Activated T-cell treated with anti-CD3 and anti-CD28 coated beads, Interleukin-2, amount 50 U/mL, for 4 hours (primary cell): ENCODE measurements at regions not wholly inside any gene's neighbourhood (a gene's known extent, or its start where the extent isn't known, plus 50 kb on each side); places are given as distances from the start of the nearest gene placed in this dataset.
"Not testable (repeated sequence)": the region's sequence is repeated elsewhere in the genome, so short reads cannot be mapped to it uniquely, and the experiment has no call there.

Source experiments
- ATAC-seq, 2 donors: fragments of 200-7000 bp; cut with Tn5 transposase; one replicate each; pipeline ENCODE4 v1.10.0; 2021
- DNase-seq: peaks from one replicate; pipeline ENCODE4 v3.0.0-alpha.2; 2020
- H3K27me3 Mint-ChIP-seq: one replicate; pipeline ENCODE4 v1.8.0; 2021; ENCODE audit warnings: low read depth, mixed read lengths
- H3K36me3 Mint-ChIP-seq: one replicate; pipeline ENCODE4 v1.8.0; 2022; ENCODE audit warnings: mixed read lengths; ENCODE audit not compliant: insufficient read depth
- H3K4me1 Mint-ChIP-seq: one replicate; pipeline ENCODE4 v1.8.0; 2021; ENCODE audit warnings: low read depth, mixed read lengths
- H3K4me3 Mint-ChIP-seq: one replicate; pipeline ENCODE4 v1.8.0; 2021; ENCODE audit warnings: mild to moderate bottlenecking, moderate library complexity, mixed read lengths
- H3K9me3 Mint-ChIP-seq: one replicate; pipeline ENCODE4 v1.8.0; 2021; ENCODE audit warnings: mixed read lengths

DNA sequence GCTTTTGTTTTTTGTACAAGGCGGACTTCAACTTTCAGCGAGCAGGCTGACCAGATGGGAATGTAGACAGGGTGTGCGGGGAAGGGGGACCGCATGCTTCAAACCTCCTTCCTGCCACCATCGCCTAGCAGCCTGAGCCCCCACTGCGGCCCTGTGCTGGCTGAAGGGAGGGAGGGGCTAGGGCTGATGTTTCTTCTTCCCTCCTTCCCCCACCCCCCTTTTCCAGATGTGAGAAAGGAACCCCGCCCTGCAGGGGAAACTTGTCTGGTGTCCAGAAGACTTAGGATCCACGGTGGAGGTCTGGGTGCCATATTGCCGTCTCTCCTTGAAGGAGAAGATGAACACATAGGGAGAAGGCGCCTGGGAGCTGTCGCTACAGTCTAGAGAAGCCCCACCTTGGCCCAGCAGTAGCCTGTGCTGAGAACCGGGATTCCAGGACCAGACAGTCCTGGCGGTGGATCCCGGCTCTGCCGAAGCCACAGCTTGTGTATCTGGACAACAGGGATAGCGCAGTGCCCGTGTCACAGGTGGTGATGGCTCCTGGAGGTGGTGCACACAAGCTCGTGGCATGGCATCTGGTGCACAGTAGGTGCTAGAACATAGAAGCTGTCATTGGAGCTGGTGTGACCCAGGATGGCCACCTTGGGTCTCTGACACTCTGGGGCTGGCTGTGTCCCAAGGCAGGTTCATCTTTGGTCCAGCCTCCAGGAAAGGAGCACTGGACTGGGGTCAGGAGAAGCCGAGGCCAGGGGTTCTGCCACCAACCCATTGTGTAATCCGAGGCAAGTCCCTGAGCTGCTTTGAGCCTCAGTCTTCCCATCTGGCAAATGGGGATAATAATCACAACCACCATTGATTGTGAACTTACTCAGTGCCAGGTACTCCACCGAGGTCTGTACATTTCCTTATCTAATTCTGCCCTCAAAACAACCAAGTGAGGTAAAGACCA, 205.6 kb downstream of the C9orf50 start:
- Mint-ChIP-seq H3K4me1 (peaks cover 24% of the 10 kb centered on the region), H3K4me3 (no peak overlapping the region), H3K36me3 (no peaks in the 10 kb centered on the region), H3K27me3 (no peaks in the 10 kb centered on the region), H3K9me3 (peaks cover 4% of the 10 kb centered on the region)
- DNase-seq (no peak), ATAC-seq (no peak)

DNA sequence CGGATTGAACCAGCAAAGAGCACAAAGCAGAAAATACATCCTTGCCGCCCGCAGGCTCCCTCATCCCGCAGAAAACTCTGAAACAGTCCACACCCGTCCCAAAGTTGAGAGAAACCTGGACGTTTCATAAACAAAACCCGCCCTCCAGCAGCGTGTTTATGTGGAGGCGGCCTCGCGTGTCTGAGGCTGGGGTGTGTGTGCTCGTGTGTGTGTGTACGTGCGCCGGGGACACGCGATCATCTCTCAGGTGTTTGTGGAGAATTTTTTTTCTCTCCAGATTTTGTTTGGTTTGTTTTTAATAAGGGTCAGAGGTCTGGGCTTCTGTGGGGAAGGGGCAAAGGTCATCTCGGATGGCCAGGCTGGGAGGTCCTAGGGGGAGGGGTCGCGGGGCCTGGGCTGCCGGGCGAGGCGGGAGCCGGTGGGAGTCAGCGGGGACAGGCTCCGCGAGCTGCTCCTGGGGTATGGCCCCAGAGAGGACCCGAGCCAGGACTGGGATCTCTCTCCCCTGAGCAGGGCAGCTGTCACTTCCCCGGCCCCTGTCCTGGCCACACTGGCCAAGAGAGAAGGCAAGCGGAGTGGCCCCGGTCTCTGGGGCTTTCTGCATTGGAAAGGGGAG, 206.4 kb downstream of the C9orf50 start:
- Mint-ChIP-seq H3K4me1 (peaks cover 24% of the 10 kb centered on the region), H3K4me3 (peak overlapping the region; percentile 83), H3K27me3 (no peaks in the 10 kb centered on the region), H3K36me3 (no peaks in the 10 kb centered on the region), H3K9me3 (peaks cover 7% of the 10 kb centered on the region)
- DNase-seq (peak; percentile 54), ATAC-seq (no peak)

DNA sequence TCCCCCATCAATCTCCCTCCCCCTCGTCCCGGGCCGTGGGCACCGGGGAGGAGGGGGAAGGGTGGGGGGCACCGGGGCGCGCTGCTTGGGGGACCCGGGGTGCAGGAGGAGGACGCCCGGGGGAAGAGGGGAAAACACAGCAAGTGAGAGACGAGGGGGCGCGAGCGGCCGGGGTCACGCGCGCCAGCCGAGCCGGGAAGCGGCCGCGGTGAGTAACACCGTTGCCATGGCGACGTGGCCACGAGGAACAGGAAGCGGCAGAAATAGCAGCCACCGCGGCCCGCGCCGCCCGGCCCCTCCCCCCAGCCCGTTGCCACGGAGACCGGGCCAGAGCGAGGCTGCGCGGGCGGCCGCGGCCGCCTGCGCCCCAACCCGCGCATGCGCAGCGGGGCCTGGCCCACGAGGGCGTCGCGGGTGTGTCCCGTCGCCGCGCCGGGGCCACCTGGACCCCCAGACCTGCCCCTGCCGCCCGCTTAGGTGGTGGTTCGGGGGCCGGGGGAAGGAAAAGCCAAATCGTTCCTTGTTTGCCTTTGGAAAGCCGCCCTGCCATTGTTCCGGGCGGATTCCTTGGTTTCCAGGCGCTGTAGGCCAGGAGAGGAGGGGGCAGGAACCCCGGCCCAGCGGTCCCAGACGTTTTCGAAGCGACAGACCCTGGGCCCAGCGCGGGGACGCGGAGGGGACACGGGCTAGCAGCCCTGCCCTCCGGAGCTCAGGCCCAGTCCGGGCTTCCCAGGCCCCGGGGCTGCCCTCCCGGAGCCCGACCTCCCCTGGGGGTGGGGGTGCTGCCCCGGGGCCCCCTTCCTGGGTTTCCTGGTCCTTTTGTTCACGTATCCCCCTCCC, 207.1 kb downstream of the C9orf50 start:
- Mint-ChIP-seq H3K9me3 (peaks cover 7% of the 10 kb centered on the region), H3K27me3 (no peaks in the 10 kb centered on the region), H3K4me1 (peaks cover 24% of the 10 kb centered on the region), H3K4me3 (peak overlapping the region; percentile 83), H3K36me3 (no peaks in the 10 kb centered on the region)
- peak; percentile 99 for DNase-seq
- ATAC-seq, result peak; percentile 88 to 89

DNA sequence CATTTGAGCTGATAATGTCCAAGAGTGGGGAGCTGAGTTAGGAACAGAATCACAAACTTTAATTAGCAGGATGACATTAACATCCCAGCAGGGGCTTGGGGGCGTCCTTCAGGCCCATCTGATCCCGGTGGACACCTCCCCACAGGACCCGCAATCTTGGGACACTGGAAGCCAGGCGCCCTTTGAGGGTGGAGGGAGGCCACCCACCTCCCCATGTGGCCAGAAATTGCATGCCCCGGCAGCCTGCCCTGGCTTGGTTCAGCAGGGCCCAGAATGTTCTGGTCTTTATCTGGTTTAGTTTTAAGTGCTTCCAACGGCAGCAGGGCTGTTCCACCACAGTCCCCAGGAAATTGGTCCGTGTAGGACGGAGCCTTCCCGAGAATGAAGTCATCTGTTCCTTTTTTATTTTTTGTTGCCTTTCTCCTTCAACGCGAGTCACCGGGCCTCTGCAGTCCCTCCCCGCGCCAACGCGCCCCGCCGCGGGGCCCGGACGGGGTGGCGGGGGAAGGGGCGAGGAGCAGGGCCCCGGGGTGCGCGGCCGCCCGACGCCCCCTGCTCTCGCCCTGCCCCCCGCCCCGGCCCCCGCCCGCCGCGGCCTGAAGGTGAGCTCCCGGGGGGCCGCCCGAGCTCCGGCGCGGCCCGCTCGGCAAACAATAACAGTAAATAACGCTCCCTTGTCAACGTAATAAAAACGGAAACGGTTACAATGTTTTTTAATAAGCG, 207.9 kb downstream of the C9orf50 start:
- ATAC-seq (peak; percentile 58 to 68), DNase-seq (peak; percentile 33)
- Mint-ChIP-seq H3K27me3 (no peaks in the 10 kb centered on the region), H3K4me3 (peak overlapping the region; percentile 78), H3K9me3 (peaks cover 7% of the 10 kb centered on the region), H3K36me3 (no peaks in the 10 kb centered on the region), H3K4me1 (peaks cover 24% of the 10 kb centered on the region)

DNA sequence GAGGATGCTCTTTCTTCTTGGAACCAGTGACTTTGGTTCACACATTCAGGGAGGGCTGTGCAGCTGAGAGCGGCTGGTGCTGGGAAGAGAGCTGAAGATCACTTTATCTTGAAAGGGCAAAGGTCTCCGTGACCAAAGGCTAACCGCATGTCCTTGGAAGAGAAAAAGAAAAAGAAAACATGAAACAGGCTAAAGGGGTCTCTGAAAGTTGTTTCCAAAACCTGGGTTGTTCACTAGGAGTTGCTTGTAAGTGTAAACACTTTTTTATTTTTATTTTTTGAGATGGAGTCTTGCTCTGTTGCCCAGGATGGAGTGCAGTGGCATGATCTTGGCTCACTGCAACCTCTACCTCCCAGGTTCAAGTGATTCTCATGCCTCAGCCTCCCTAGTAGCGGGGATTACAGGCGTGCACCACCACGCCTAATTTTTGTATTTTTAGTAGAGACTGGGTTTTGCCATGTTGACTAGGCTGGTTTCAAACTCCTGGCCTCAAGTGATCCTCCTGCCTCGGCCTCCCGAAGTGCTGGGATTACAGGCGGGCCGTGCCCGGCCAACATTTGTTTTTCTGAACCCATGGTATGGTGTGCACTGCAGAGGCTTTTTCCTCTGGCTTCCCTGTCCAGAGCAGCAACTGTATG, 208.6 kb downstream of the C9orf50 start:
- H3K4me1 Mint-ChIP-seq, result peaks cover 23% of the 10 kb centered on the region
- H3K9me3 Mint-ChIP-seq, ATAC-seq, DNase-seq, H3K36me3 Mint-ChIP-seq, H3K27me3 Mint-ChIP-seq: not testable (repeated sequence)
- H3K4me3 Mint-ChIP-seq, result peak overlapping the region; percentile 77

DNA sequence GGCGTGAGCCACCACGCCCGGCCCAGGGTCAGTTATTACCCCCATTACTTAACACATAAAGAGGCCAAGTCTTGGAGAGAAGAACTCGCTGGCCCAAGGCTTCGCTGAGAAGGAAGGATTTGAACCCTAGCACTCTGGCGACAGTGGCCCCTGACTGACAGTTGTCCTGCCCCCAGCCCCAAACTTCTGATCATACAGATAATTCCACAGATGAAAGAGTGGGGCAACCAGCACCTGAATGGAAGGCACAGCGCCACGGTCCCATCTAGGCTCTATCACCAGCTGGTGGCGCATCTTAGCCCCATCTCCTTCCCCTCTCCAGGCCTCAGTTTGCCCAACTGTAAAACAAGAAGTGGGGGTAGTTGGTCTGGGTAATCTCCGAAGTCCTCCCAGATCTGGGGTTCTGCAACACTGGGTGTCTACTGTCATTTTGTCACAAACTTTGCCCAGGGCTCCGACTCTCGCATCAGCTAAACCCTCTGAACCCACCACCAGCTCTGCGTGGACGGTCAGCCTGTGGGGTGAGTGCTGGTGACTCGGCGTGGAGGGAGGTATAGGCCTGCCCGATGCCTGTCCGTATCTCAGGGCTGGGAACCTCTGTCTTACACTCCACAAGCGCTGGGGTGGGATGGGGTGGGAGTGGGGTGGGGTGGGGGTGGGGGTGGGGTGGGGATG, 209.3 kb downstream of the C9orf50 start:
- no peaks in the 10 kb centered on the region for H3K36me3 Mint-ChIP-seq
- no peak overlapping the region for H3K4me3 Mint-ChIP-seq
- H3K4me1 Mint-ChIP-seq, result peaks cover 22% of the 10 kb centered on the region
- H3K9me3 Mint-ChIP-seq, result peaks cover 7% of the 10 kb centered on the region
- no peaks in the 10 kb centered on the region for H3K27me3 Mint-ChIP-seq
- ATAC-seq (no peak), DNase-seq (no peak)

DNA sequence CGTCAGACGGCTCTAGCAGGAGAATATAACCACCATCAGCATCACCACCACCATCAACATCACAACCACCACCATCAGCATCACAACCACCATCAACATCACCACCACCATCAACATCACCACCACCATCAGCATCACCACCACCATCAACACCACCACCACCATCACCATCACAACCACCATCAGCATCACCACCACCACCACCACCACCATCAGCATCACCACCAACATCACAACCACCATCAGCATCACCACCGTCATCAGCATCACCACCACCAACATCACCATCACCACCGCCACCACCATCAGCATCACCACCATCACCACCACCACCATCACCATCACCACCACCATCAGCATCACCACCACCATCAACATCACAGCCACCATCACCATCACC, 210.7 kb downstream of the C9orf50 start:
- H3K9me3 Mint-ChIP-seq, result peaks cover 7% of the 10 kb centered on the region
- ATAC-seq, result no peak
- no peak for DNase-seq
- no peaks in the 10 kb centered on the region for H3K27me3 Mint-ChIP-seq
- no peak overlapping the region for H3K4me3 Mint-ChIP-seq
- H3K4me1 Mint-ChIP-seq, result peaks cover 20% of the 10 kb centered on the region
- H3K36me3 Mint-ChIP-seq, result no peaks in the 10 kb centered on the region

DNA sequence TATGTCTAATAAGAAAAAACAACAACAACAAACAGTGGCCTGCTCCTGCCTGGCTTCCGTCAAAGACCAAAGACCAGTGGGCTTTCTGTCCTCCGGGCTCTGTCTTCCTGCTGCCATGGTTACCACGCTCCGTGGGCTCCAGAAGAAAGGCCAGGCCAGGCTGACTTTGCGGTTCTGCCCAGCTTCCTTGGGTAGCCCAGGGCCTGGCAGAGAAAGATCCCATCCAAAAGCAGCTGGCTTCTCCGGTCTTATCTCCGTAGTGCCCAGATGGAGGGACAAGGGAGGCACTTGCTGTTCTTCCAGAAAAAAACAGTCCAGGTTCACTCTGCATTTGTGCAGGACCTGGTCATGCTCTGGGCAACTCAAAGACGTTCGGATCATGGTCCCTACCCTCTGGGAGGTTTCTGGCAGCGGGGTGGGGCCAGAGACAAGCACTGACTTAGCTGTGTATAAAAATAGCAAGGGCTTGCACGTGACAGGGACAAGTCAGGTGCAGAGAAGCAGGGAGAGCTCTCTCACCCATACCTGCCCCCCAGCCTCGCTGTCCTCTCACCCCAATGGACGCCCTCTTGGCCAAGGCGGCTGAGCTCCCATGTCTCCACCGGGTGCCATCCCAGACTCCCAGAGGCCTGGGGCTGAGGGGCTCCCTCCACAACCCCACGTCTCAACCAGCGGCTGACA, 212.2 kb downstream of the C9orf50 start:
- ATAC-seq (no peak), DNase-seq (no peak)
- H3K36me3 Mint-ChIP-seq, result no peaks in the 10 kb centered on the region
- H3K4me3 Mint-ChIP-seq, result no peak overlapping the region
- peaks cover 7% of the 10 kb centered on the region for H3K9me3 Mint-ChIP-seq
- H3K27me3 Mint-ChIP-seq, result no peaks in the 10 kb centered on the region
- H3K4me1 Mint-ChIP-seq, result peaks cover 15% of the 10 kb centered on the region

DNA sequence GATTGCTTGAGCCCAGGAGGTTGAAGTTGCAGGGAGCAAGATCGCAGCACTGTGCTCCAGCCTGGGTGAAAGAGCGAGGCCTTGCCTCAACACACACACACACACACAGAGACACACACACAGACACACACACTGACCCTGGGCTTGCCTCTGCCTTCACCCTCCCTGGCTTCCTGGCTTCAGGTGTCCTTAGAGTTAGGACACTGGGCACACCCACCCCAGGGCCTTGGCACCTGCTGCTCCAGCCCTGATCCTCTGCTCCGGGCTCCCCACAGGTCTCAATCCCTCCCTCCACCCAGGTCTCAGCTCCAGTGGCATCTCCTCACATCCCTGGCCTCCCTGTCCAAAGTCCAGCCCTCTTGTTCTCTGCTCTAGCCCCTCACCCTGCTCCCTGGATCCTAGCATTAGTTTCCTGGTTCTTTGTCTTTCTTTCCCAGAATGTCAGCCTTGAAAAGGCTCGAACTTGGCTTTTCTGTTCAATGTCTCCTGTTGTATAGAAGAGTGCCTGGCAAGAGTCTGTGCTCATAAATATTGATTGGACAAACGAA, 212.9 kb downstream of the C9orf50 start:
- DNase-seq (no peak), ATAC-seq (no peak)
- H3K27me3 Mint-ChIP-seq, result no peaks in the 10 kb centered on the region
- peaks cover 7% of the 10 kb centered on the region for H3K9me3 Mint-ChIP-seq
- H3K36me3 Mint-ChIP-seq, result no peaks in the 10 kb centered on the region
- H3K4me1 Mint-ChIP-seq, result peaks cover 14% of the 10 kb centered on the region
- no peak overlapping the region for H3K4me3 Mint-ChIP-seq

DNA sequence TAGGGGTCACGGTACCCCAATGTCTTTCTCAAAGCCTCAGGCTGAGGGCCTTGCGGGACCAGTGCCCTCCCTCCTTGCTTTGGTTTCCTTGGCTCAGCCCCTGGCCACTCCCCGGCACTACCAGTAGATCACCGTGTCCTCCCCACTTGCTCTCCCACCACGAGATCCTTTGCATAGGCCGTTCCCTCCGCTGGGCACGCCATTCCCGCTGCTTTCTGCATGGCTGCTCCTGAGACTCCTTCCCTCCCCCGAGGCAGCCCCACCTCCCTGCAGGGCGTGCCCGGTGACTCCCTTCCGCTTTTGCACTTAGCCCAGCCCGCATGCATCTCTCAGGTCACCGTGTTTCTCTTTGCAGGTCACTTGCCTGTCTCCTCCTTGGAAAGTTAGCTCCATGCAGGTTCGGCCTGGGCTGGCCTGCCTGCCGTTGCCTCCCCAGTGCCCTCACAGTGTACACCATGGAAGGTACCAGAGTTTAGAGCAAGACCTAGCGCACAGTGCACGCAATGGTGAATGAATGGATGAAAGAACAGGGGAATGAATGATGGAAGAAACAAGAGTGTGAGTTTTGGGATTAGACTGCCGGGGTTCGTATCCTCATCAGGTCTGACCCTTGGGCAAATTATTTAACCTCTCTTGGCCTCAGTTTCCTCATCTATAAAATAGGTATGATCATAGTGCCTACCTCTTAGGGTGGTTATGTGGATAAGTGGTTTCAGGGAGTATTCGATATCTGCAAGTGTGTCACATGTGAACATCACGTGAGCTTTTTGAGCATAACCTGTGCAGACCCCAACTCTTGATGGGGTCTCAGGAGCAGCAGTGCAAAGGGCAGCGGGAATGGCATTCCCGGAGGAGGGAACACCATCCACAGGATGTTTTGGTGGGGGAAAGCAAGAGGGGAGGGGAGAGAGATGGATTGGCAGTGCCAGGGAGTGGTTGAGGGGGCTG, 214.3 kb downstream of the C9orf50 start:
- peaks cover 7% of the 10 kb centered on the region for H3K9me3 Mint-ChIP-seq

DNA sequence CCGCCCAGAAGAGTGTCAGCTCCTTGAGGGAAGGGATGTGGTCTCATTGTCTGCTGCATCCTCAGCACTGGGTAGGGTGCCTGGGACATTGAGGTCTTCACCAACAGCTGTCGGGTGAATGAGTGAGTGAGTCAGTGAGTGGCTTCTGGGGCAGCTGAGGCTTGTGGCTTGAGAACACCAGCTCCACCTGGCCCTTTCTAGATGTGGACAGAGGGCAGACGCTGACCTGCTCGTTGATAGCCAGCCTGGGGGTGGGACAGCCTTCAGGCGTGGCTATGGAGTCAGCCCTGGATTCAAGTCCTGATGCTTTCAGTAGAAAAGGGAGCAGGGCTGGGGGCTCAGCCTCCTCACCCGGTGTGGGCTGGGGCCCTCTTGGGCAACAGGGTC, 215.1 kb downstream of the C9orf50 start:
- Mint-ChIP-seq H3K4me1 (peaks cover 4% of the 10 kb centered on the region), H3K36me3 (no peaks in the 10 kb centered on the region), H3K27me3 (no peaks in the 10 kb centered on the region), H3K9me3 (peaks cover 7% of the 10 kb centered on the region), H3K4me3 (no peak overlapping the region)
- ATAC-seq (no peak), DNase-seq (no peak)

More for the DNA sequence above, 214.3 kb downstream of the C9orf50 start:
- H3K4me3 Mint-ChIP-seq, result no peak overlapping the region
- H3K36me3 Mint-ChIP-seq, result no peaks in the 10 kb centered on the region
- ATAC-seq, result no peak
- H3K4me1 Mint-ChIP-seq, result peaks cover 4% of the 10 kb centered on the region
- DNase-seq, result no peak
- no peaks in the 10 kb centered on the region for H3K27me3 Mint-ChIP-seq
